Neuronal stem cell (in vitro differentiated cells): ENCODE measurements at regions not wholly inside any gene's neighbourhood (a gene's known extent, or its start where the extent isn't known, plus 50 kb on each side); places are given as distances from the start of the nearest gene placed in this dataset.

Experiments used
- DNase-seq: peaks from one replicate; pipeline ENCODE4 v3.0.0-alpha.2; 2013; ENCODE audit warnings: low spot score
- H2AFZ ChIP-seq: one replicate; pipeline ENCODE4 v1.6.1; 2013; ENCODE audit warnings: mild to moderate bottlenecking, low read length, inconsistent platforms
- H2AK5ac ChIP-seq: 2 replicates; pipeline ENCODE4 v1.6.1; 2013; ENCODE audit warnings: low read depth, mild to moderate bottlenecking, inconsistent platforms, low read length, moderate library complexity, mixed read lengths
- H2BK120ac ChIP-seq: 2 replicates; pipeline ENCODE4 v1.6.1; 2013; ENCODE audit warnings: low read depth, mild to moderate bottlenecking, inconsistent platforms, low read length, moderate library complexity, mixed read lengths
- H2BK12ac ChIP-seq: one replicate; pipeline ENCODE4 v1.6.1; 2013; ENCODE audit warnings: low read length, inconsistent platforms
- H2BK15ac ChIP-seq: 2 replicates; pipeline ENCODE4 v1.6.1; 2013; ENCODE audit warnings: mild to moderate bottlenecking, low read length, inconsistent platforms, mixed read lengths
- H2BK5ac ChIP-seq: one replicate; pipeline ENCODE4 v1.6.1; 2013; ENCODE audit warnings: inconsistent platforms, mild to moderate bottlenecking, low read length, moderate library complexity
- H3K14ac ChIP-seq: one replicate; pipeline ENCODE4 v1.6.1; 2013; ENCODE audit warnings: low read length, inconsistent platforms
- H3K18ac ChIP-seq: 2 replicates; pipeline ENCODE4 v1.6.1; 2013; ENCODE audit warnings: low read length, inconsistent platforms
- H3K23ac ChIP-seq: 2 replicates; pipeline ENCODE4 v1.6.1; 2013; ENCODE audit warnings: low read depth, mild to moderate bottlenecking, mixed read lengths, low read length, inconsistent platforms; ENCODE audit not compliant: poor library complexity
- H3K27ac ChIP-seq: replicated peaks from 3 replicates; pipeline ENCODE4 v1.5.1; 2013; ENCODE audit warnings: low read length, inconsistent platforms
- H3K27me3 ChIP-seq, 3 experiments: 2 replicates each; pipeline ENCODE4 v1.6.1; 2013; ENCODE audit warnings: low read length in 3 of 3, mild to moderate bottlenecking in 2 of 3, inconsistent platforms in 1 of 3, low read depth in 1 of 3, mixed read lengths in 1 of 3, moderate library complexity in 1 of 3; ENCODE audit not compliant: control insufficient read depth in 3 of 3, insufficient read depth in 3 of 3
- H3K36me3 ChIP-seq, 2 donors: replicated peaks in 1 of 2; 2 replicates each; pipeline ENCODE4 v1.6.1; 2013; ENCODE audit warnings: low read length in 2 of 2; ENCODE audit not compliant: control insufficient read depth in 2 of 2, insufficient read depth in 2 of 2
- H3K4ac ChIP-seq: 2 replicates; pipeline ENCODE4 v1.6.1; 2013; ENCODE audit warnings: inconsistent platforms, mild to moderate bottlenecking, low read length, moderate library complexity
- H3K4me1 ChIP-seq, 2 donors: 1 replicate in 1 of 2; 2 replicates in 1 of 2; pipeline ENCODE4 v1.6.1; 2013; ENCODE audit warnings: low read length in 2 of 2, low read depth in 1 of 2; ENCODE audit not compliant: control insufficient read depth in 2 of 2, insufficient read depth in 1 of 2
- H3K4me2 ChIP-seq: one replicate; pipeline ENCODE4 v1.6.1; 2013; ENCODE audit warnings: mild to moderate bottlenecking, low read length, inconsistent platforms; ENCODE audit not compliant: insufficient read depth, poor library complexity, severe bottlenecking
- H3K4me3 ChIP-seq, 2 donors: 2 replicates each; pipeline ENCODE4 v1.5.1; 2013; ENCODE audit warnings: low read length in 2 of 2, mild to moderate bottlenecking in 2 of 2, inconsistent platforms in 1 of 2, moderate library complexity in 1 of 2
- H3K79me1 ChIP-seq: one replicate; pipeline ENCODE4 v1.6.1; 2013; ENCODE audit warnings: low read depth, mild to moderate bottlenecking, inconsistent platforms, low read length, moderate library complexity
- H3K9ac ChIP-seq: one replicate; pipeline ENCODE4 v1.6.1; 2013; ENCODE audit warnings: mild to moderate bottlenecking, low read depth, low read length, inconsistent platforms; ENCODE audit not compliant: poor library complexity
- H3K9me3 ChIP-seq, 2 donors: replicated peaks in 1 of 2; 2 replicates each; pipeline versions ENCODE3 to v1.6.1; 2013; ENCODE audit warnings: low read length in 2 of 2, mild to moderate bottlenecking in 2 of 2, inconsistent platforms in 1 of 2, low read depth in 1 of 2, mixed read lengths in 1 of 2, moderate library complexity in 1 of 2; ENCODE audit not compliant: control insufficient read depth in 2 of 2, insufficient read depth in 1 of 2
- H4K8ac ChIP-seq: one replicate; pipeline ENCODE4 v1.6.1; 2013; ENCODE audit warnings: low read depth, mild to moderate bottlenecking, inconsistent platforms, low read length, moderate library complexity
- H4K91ac ChIP-seq: one replicate; pipeline ENCODE4 v1.6.1; 2013; ENCODE audit warnings: low read length, low read depth, mild to moderate bottlenecking, inconsistent platforms; ENCODE audit not compliant: poor library complexity
- WGBS, 2 donors: extraction: QIAGEN DNeasy Blood & Tissue Kit; methylation state at CpG; one replicate each; pipeline ENCODE4 v1.1.7; 2013; ENCODE audit warnings: missing lambda C conversion rate in 2 of 2, mixed read lengths in 1 of 2; ENCODE audit not compliant: insufficient read length in 2 of 2, insufficient replicate concordance in 1 of 2; ENCODE audit errors: extremely low coverage in 2 of 2; 5-methylcytosine and 5-hydroxymethylcytosine counted together

- Histone ChIP-seq H3K36me3 (no peaks in the 10 kb centered on the region), H2AFZ (no peak overlapping the region), H3K4ac (no peak overlapping the region), H3K27me3 (no peaks in the 10 kb centered on the region), H2BK120ac (no peak overlapping the region), H3K4me3 (no peak overlapping the region), H2AK5ac (no peak overlapping the region), H3K23ac (no peak overlapping the region), H3K27ac (no peak overlapping the region), H3K4me1 (no peaks in the 10 kb centered on the region), H3K9me3 (no peaks in the 10 kb centered on the region), H3K4me2 (no peak overlapping the region), H3K79me1 (no peaks in the 10 kb centered on the region), H3K9ac (no peak overlapping the region), H3K14ac (no peak overlapping the region), H4K91ac (no peak overlapping the region), H4K8ac (no peak overlapping the region), H2BK5ac (no peak overlapping the region), H2BK12ac (no peak overlapping the region), H3K18ac (no peak overlapping the region), H2BK15ac (no peak overlapping the region)
- WGBS, 2 donors, result no CpG with 5 or more reads among the region's 1 CpG
- DNase-seq, result no peak
Measured at GRCh38 chr14:84520711-84521338, 1009.1 kb upstream of the FLRT2 start.

- no peak overlapping the region for H3K18ac ChIP-seq
- H3K9ac ChIP-seq, result no peak overlapping the region
- H2AFZ ChIP-seq, result no peak overlapping the region
- H3K14ac ChIP-seq, result no peak overlapping the region
- no CpG with 5 or more reads among the region's 2 CpGs for WGBS, 2 donors
- H3K36me3 ChIP-seq, result no peaks in the 10 kb centered on the region
- H3K4me3 ChIP-seq, result no peak overlapping the region
- H3K27ac ChIP-seq, result no peak overlapping the region
- no peaks in the 10 kb centered on the region for H3K4me1 ChIP-seq
- H3K79me1 ChIP-seq, result no peaks in the 10 kb centered on the region
- H2BK15ac ChIP-seq, result no peak overlapping the region
- no peak overlapping the region for H2AK5ac ChIP-seq
- H3K4ac ChIP-seq, result no peak overlapping the region
- H3K27me3 ChIP-seq, result no peaks in the 10 kb centered on the region
- H3K4me2 ChIP-seq, result no peak overlapping the region
- no peak overlapping the region for H2BK12ac ChIP-seq
- H2BK5ac ChIP-seq, result no peak overlapping the region
- H3K9me3 ChIP-seq, result no peaks in the 10 kb centered on the region
- no peak overlapping the region for H3K23ac ChIP-seq
- no peak overlapping the region for H4K91ac ChIP-seq
- no peak overlapping the region for H4K8ac ChIP-seq
- no peak for DNase-seq
- H2BK120ac ChIP-seq, result no peak overlapping the region
Measured at GRCh38 chr14:84523746-84524145, 1006.2 kb upstream of the FLRT2 start.

GRCh38 chr14:84527706-84528105, 1002.2 kb upstream of the FLRT2 start:
- no peaks in the 10 kb centered on the region for H3K79me1 ChIP-seq
- H2AK5ac ChIP-seq, result no peak overlapping the region
- no peak overlapping the region for H2BK5ac ChIP-seq
- H4K91ac ChIP-seq, result no peak overlapping the region
- no peak overlapping the region for H3K23ac ChIP-seq
- no peak overlapping the region for H3K4me2 ChIP-seq
- H3K36me3 ChIP-seq, result no peaks in the 10 kb centered on the region
- no peaks in the 10 kb centered on the region for H3K4me1 ChIP-seq
- H2AFZ ChIP-seq, result no peak overlapping the region
- no peak overlapping the region for H2BK120ac ChIP-seq
- H3K27ac ChIP-seq, result no peak overlapping the region
- H3K18ac ChIP-seq, result no peak overlapping the region
- H3K9ac ChIP-seq, result no peak overlapping the region
- DNase-seq, result no peak
- H3K4ac ChIP-seq, result no peak overlapping the region
- H2BK12ac ChIP-seq, result no peak overlapping the region
- no peak overlapping the region for H2BK15ac ChIP-seq
- no peak overlapping the region for H4K8ac ChIP-seq
- H3K9me3 ChIP-seq, result no peaks in the 10 kb centered on the region
- no peak overlapping the region for H3K14ac ChIP-seq
- H3K4me3 ChIP-seq, result no peak overlapping the region
- no CpG with 5 or more reads among the region's 3 CpGs for WGBS, 2 donors
- no peaks in the 10 kb centered on the region for H3K27me3 ChIP-seq

- Histone ChIP-seq H3K23ac (no peak overlapping the region), H3K9me3 (no peaks in the 10 kb centered on the region), H2AK5ac (no peak overlapping the region), H3K4me3 (no peak overlapping the region), H3K36me3 (no peaks in the 10 kb centered on the region), H3K27ac (no peak overlapping the region), H3K18ac (no peak overlapping the region), H3K4me1 (no peaks in the 10 kb centered on the region), H3K4me2 (no peak overlapping the region), H2BK120ac (no peak overlapping the region), H3K79me1 (no peaks in the 10 kb centered on the region), H2BK15ac (no peak overlapping the region), H3K4ac (no peak overlapping the region), H3K27me3 (no peaks in the 10 kb centered on the region), H4K8ac (no peak overlapping the region), H3K14ac (no peak overlapping the region), H4K91ac (no peak overlapping the region), H2BK12ac (no peak overlapping the region), H2AFZ (no peak overlapping the region), H3K9ac (no peak overlapping the region), H2BK5ac (no peak overlapping the region)
- no CpG with 5 or more reads among the region's 2 CpGs for WGBS, 2 donors
- DNase-seq, result no peak
Measured at GRCh38 chr14:84532016-84532415, 997.9 kb upstream of the FLRT2 start.
